ENCODE measurements at regions not wholly inside any gene's neighbourhood (a gene's known extent, or its start where the extent isn't known, plus 50 kb on each side); places are given as distances from the start of the nearest gene placed in this dataset.

GRCh38 chr14:40282196-40282595 lies 850.0 kb upstream of the FBXO33 start:
- H3K9me3 Mint-ChIP-seq = peaks cover 9% of the 10 kb centered on the region
- H3K4me1 Mint-ChIP-seq = no peaks in the 10 kb centered on the region
- H3K27me3 Mint-ChIP-seq = peaks cover 5% of the 10 kb centered on the region
- no peaks in the 10 kb centered on the region for H3K36me3 Mint-ChIP-seq
- no peak overlapping the region for H3K4me3 Mint-ChIP-seq
- H3K27ac Mint-ChIP-seq = no peak overlapping the region

DNA sequence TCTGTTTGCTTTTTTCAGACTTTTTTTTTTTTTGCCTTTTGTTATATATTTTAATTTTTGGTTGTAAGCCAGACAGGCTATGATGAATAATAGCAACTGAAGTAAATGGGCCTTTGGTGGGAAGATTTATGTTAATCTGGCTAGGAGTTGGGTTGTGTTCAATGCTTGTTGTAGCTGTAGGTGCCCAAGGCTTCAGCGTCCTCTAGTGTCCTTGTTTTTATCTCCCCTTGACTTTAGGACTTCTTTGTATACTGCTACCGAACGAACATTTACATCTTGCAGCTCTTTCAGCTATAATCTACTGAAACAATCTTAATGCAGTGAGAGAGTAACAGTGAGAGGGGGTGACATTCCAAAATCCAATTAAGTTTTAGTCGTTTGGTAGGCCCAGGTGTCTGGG lies 848.4 kb upstream of the FBXO33 start:
- Mint-ChIP-seq H3K36me3 (no peaks in the 10 kb centered on the region), H3K4me1 (no peaks in the 10 kb centered on the region), H3K27ac (no peak overlapping the region), H3K4me3 (no peak overlapping the region), H3K9me3 (peaks cover 9% of the 10 kb centered on the region), H3K27me3 (peaks cover 5% of the 10 kb centered on the region)

GRCh38 chr14:40273417-40273816 lies 841.2 kb upstream of the FBXO33 start:
- Mint-ChIP-seq H3K4me3 (no peak overlapping the region), H3K27me3 (peaks cover 2% of the 10 kb centered on the region), H3K9me3 (no peaks in the 10 kb centered on the region), H3K27ac (no peak overlapping the region), H3K36me3 (no peaks in the 10 kb centered on the region), H3K4me1 (no peaks in the 10 kb centered on the region)

GRCh38 chr14:40271480-40271879 lies 839.2 kb upstream of the FBXO33 start:
- H3K4me3 Mint-ChIP-seq = no peak overlapping the region
- no peak overlapping the region for H3K27ac Mint-ChIP-seq
- no peaks in the 10 kb centered on the region for H3K4me1 Mint-ChIP-seq
- no peaks in the 10 kb centered on the region for H3K36me3 Mint-ChIP-seq
- H3K27me3 Mint-ChIP-seq = no peaks in the 10 kb centered on the region
- H3K9me3 Mint-ChIP-seq = no peaks in the 10 kb centered on the region

- no peak overlapping the region for H3K4me3 Mint-ChIP-seq
- no peaks in the 10 kb centered on the region for H3K36me3 Mint-ChIP-seq
- no peaks in the 10 kb centered on the region for H3K9me3 Mint-ChIP-seq
- H3K27me3 Mint-ChIP-seq = no peaks in the 10 kb centered on the region
- H3K4me1 Mint-ChIP-seq = no peaks in the 10 kb centered on the region
- no peak overlapping the region for H3K27ac Mint-ChIP-seq
Observed at GRCh38 chr14:40269436-40269835, 837.2 kb upstream of the FBXO33 start.

- H3K27ac Mint-ChIP-seq = no peak overlapping the region
- H3K27me3 Mint-ChIP-seq = no peaks in the 10 kb centered on the region
- H3K4me1 Mint-ChIP-seq = no peaks in the 10 kb centered on the region
- H3K9me3 Mint-ChIP-seq = no peaks in the 10 kb centered on the region
- no peak overlapping the region for H3K4me3 Mint-ChIP-seq
- H3K36me3 Mint-ChIP-seq = no peaks in the 10 kb centered on the region
Observed at GRCh38 chr14:40268236-40268635, 836.0 kb upstream of the FBXO33 start.

DNA sequence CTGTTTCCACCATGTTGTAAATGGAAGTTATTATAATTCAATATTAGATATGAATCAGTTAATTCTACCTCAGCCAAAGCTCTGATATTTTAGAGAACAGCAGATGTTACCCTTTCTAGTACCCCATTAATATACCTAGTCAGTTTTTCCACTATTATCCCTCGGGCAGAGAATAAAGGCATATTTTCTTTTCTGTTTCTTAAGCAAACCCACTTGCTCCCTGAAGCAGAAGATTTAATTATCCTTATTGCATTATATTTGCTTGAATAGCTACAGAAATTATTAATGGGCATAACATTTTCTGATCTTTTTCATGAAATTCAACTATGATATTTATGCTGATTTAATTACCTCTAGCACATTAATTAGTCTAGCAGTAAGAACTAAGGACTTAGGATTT lies 832.9 kb upstream of the FBXO33 start:
- Mint-ChIP-seq H3K9me3 (no peaks in the 10 kb centered on the region), H3K27ac (no peak overlapping the region), H3K4me1 (no peaks in the 10 kb centered on the region), H3K4me3 (no peak overlapping the region), H3K36me3 (no peaks in the 10 kb centered on the region), H3K27me3 (no peaks in the 10 kb centered on the region)

- peaks cover 5% of the 10 kb centered on the region for H3K4me1 Mint-ChIP-seq
- no peaks in the 10 kb centered on the region for H3K27me3 Mint-ChIP-seq
- H3K9me3 Mint-ChIP-seq = no peaks in the 10 kb centered on the region
- H3K36me3 Mint-ChIP-seq = no peaks in the 10 kb centered on the region
- no peak overlapping the region for H3K27ac Mint-ChIP-seq
- no peak overlapping the region for H3K4me3 Mint-ChIP-seq
Observed at GRCh38 chr14:40252817-40253447, 820.7 kb upstream of the FBXO33 start.

DNA sequence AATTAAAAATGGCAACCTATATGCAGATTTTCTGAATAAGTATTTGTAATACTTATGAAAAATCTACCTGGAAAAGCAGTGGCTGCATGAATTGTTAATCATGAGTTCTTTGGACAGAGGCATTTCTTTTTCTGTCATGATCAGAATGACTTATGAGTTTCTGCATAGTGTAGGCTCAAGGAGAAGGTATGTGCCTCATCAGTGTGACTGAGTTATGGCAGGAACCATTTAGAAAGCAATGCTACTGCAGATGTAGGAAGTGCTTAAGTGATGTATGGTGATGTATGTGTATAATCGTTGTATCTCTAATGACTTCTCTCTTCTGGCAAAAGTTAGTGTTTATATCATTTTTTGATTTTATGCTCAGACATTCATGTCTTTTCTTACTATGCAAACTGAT lies 816.4 kb upstream of the FBXO33 start:
- no peaks in the 10 kb centered on the region for H3K9me3 Mint-ChIP-seq
- H3K36me3 Mint-ChIP-seq = no peaks in the 10 kb centered on the region
- peaks cover 5% of the 10 kb centered on the region for H3K4me1 Mint-ChIP-seq
- H3K27me3 Mint-ChIP-seq = no peaks in the 10 kb centered on the region
- H3K27ac Mint-ChIP-seq = no peak overlapping the region
- H3K4me3 Mint-ChIP-seq = no peak overlapping the region

DNA sequence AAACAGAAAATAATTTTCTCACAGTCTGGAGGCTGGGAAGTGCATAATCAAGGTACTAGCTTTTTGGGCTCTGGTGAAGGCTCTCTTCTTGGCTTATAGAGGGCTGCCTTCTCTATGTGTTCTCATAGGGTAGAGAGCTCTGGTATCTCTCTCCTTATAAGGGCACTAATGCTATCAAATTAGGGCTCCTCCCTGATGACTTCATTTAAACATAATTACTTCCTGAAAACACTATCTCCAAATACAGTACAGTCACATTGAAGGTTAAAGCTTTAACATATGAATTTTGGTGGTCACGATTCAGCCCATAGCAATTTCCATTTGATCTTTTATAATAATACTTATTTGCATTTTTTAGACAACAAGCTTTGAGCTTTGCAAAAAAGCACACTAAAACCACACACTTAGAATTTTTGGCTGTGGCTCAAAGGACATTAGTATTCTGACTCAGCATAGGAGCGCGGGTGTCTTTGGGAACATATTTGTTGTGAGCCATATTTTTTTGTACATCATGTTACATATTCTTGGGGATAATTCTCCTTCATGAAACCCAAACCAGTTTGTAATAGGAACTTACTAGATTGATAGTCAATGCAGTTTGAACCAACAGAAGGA lies 808.1 kb upstream of the FBXO33 start:
- Mint-ChIP-seq H3K4me3 (no peak overlapping the region), H3K9me3 (peaks cover 5% of the 10 kb centered on the region), H3K27ac (no peak overlapping the region), H3K27me3 (no peaks in the 10 kb centered on the region), H3K4me1 (no peaks in the 10 kb centered on the region), H3K36me3 (peaks cover 1% of the 10 kb centered on the region)

DNA sequence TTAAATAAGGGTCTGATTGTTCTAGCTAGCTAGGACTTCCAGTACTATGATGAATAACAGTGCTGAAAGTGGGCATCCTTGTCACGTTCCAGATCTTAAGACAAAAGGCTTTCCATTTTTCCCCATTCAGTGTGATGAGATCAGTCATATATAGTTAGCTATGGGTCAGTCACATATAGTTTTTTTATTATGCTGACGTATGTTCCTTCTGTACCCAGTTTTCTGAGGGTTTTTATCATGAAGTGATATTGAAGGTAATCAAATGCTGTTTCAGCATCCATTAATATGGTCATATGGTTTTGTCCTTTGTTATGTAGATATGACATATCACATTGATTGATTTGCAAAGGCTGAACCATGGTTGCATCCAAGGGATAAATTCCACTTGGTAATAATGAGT lies 800.1 kb upstream of the FBXO33 start:
- Mint-ChIP-seq H3K4me1 (no peaks in the 10 kb centered on the region), H3K36me3 (peaks cover 1% of the 10 kb centered on the region), H3K4me3 (no peak overlapping the region), H3K27me3 (no peaks in the 10 kb centered on the region), H3K27ac (no peak overlapping the region), H3K9me3 (peaks cover 10% of the 10 kb centered on the region)

GRCh38 chr14:40229676-40230075 lies 797.4 kb upstream of the FBXO33 start:
- no peak overlapping the region for H3K27ac Mint-ChIP-seq
- H3K27me3 Mint-ChIP-seq = no peaks in the 10 kb centered on the region
- peaks cover 2% of the 10 kb centered on the region for H3K9me3 Mint-ChIP-seq
- H3K36me3 Mint-ChIP-seq = no peaks in the 10 kb centered on the region
- H3K4me3 Mint-ChIP-seq = no peak overlapping the region
- no peaks in the 10 kb centered on the region for H3K4me1 Mint-ChIP-seq

- H3K27me3 Mint-ChIP-seq = no peaks in the 10 kb centered on the region
Observed at GRCh38 chr14:40222996-40223395, 790.8 kb upstream of the FBXO33 start.

DNA sequence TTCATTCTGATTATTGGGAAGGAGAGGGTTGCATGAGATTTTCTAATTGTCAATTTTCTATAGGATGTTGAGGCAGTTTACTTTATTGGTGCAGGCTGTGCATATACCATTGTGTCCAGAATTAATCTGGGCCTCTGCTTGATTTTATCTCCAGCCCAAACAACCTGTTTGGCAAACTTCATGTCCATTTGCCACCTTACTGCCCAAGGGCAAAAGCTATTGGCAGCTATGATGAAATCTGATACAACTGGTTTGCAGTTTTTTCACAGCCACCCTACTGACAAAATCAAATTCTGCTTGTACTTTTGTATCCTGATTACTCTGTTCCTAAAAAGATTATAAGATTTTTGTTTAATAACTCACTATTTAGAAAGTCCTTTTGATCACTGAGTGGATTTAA lies 789.2 kb upstream of the FBXO33 start:
- H3K9me3 Mint-ChIP-seq = no peaks in the 10 kb centered on the region
- no peak overlapping the region for H3K4me3 Mint-ChIP-seq
- no peaks in the 10 kb centered on the region for H3K4me1 Mint-ChIP-seq
- no peaks in the 10 kb centered on the region for H3K27me3 Mint-ChIP-seq
- no peaks in the 10 kb centered on the region for H3K36me3 Mint-ChIP-seq
- no peak overlapping the region for H3K27ac Mint-ChIP-seq

More at GRCh38 chr14:40222996-40223395, 790.8 kb upstream of the FBXO33 start:
- no peaks in the 10 kb centered on the region for H3K9me3 Mint-ChIP-seq
- H3K4me3 Mint-ChIP-seq = no peak overlapping the region
- no peak overlapping the region for H3K27ac Mint-ChIP-seq
- H3K36me3 Mint-ChIP-seq = no peaks in the 10 kb centered on the region
- H3K4me1 Mint-ChIP-seq = no peaks in the 10 kb centered on the region

DNA sequence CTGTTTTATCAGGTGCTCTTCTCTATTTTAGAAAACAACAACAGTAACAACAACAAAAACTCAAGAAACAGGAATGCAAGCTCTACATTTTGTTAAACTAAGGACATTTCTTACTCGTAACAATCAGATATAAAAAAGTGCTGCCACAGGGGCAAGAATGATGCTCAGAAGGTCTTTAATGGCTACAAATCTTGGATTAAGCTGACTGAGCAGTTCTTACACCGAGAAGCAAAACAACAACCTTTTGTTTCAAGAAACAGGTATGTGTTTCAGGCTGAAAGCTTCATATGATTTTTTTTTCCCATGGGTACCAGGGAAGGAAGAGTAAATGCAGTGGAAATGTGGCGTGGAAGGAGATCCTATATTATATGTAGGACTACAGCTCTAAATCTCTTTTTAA lies 786.8 kb upstream of the FBXO33 start:
- Mint-ChIP-seq H3K27me3 (no peaks in the 10 kb centered on the region), H3K9me3 (no peaks in the 10 kb centered on the region), H3K27ac (no peak overlapping the region), H3K4me3 (no peak overlapping the region), H3K36me3 (no peaks in the 10 kb centered on the region), H3K4me1 (no peaks in the 10 kb centered on the region)

- no peak overlapping the region for H3K4me3 Mint-ChIP-seq
Observed at GRCh38 chr14:40218282-40218941, 786.2 kb upstream of the FBXO33 start.

More at GRCh38 chr14:40218282-40218941, 786.2 kb upstream of the FBXO33 start:
- Mint-ChIP-seq H3K36me3 (no peaks in the 10 kb centered on the region), H3K27ac (no peak overlapping the region), H3K27me3 (no peaks in the 10 kb centered on the region), H3K9me3 (no peaks in the 10 kb centered on the region), H3K4me1 (no peaks in the 10 kb centered on the region)
